Liver (tissue), 7 donors: ENCODE measurements at regions not wholly inside any gene's neighbourhood (a gene's known extent, or its start where the extent isn't known, plus 50 kb on each side); places are given as distances from the start of the nearest gene placed in this dataset.

Experiments used
- DNase-seq: peaks from one replicate; pipeline ENCODE4 v3.0.0-alpha.2; 2017; ENCODE audit warnings: low spot score
- H3K27ac ChIP-seq, 2 donors: one replicate each; pipeline ENCODE4 v1.7.0; 2013; ENCODE audit warnings: inconsistent platforms in 2 of 2, low read length in 2 of 2, control low read depth in 1 of 2, low read depth in 1 of 2, mild to moderate bottlenecking in 1 of 2
- H3K27me3 ChIP-seq, 4 donors: one replicate each; pipeline versions ENCODE4 v1.6.1 to v1.7.0; 2013; ENCODE audit warnings: low read length in 3 of 4, inconsistent platforms in 1 of 4, mild to moderate bottlenecking in 1 of 4, moderate library complexity in 1 of 4; ENCODE audit not compliant: control insufficient read depth in 4 of 4, insufficient read depth in 4 of 4
- H3K36me3 ChIP-seq, 4 donors: one replicate each; pipeline versions ENCODE4 v1.6.1 to v1.7.0; 2013; ENCODE audit warnings: low read length in 3 of 4, mild to moderate bottlenecking in 3 of 4, low read depth in 1 of 4, moderate library complexity in 1 of 4; ENCODE audit not compliant: control insufficient read depth in 4 of 4, insufficient read depth in 3 of 4
- H3K4me1 ChIP-seq, 4 donors: one replicate each; pipeline versions ENCODE4 v1.6.1 to v1.7.0; 2013; ENCODE audit warnings: low read length in 3 of 4, mild to moderate bottlenecking in 3 of 4, moderate library complexity in 1 of 4; ENCODE audit not compliant: control insufficient read depth in 4 of 4, insufficient read depth in 4 of 4
- H3K4me3 ChIP-seq, 3 donors: one replicate each; pipeline versions ENCODE4 v1.6.1 to v1.7.0; 2013; ENCODE audit warnings: low read length in 3 of 3, control low read depth in 1 of 3, low read depth in 1 of 3, mild to moderate bottlenecking in 1 of 3
- H3K9ac ChIP-seq, 2 donors: one replicate each; pipeline ENCODE4 v1.7.0; 2013; ENCODE audit warnings: low read length in 2 of 2, mild to moderate bottlenecking in 2 of 2, moderate library complexity in 2 of 2, control low read depth in 1 of 2, low read depth in 1 of 2
- H3K9me3 ChIP-seq, 4 donors: one replicate each; pipeline versions ENCODE4 v1.6.1 to v1.7.0; 2013; ENCODE audit warnings: low read length in 3 of 4; ENCODE audit not compliant: control insufficient read depth in 4 of 4
- FOXA2 ChIP-seq: IDR thresholded peaks from 2 replicates; pipeline ENCODE4 v1.6.1; 2016; ENCODE audit warnings: antibody characterized with exemption
- HNF4A ChIP-seq, 2 donors: conservative IDR thresholded peaks; 2 replicates each; pipeline ENCODE4 v1.6.1; 2016; ENCODE audit warnings: antibody characterized with exemption in 2 of 2, mild to moderate bottlenecking in 2 of 2
- HNF4G ChIP-seq: IDR thresholded peaks from 2 replicates; pipeline ENCODE4 v1.6.1; 2016; ENCODE audit warnings: antibody characterized with exemption
- RXRA ChIP-seq, 2 donors: IDR thresholded peaks; 2 replicates each; pipeline ENCODE4 v1.6.1; 2017 to 2018; ENCODE audit warnings: antibody characterized with exemption in 2 of 2, mild to moderate bottlenecking in 1 of 2
- SP1 ChIP-seq: IDR thresholded peaks from 2 replicates; pipeline ENCODE4 v1.6.1; 2018; ENCODE audit warnings: antibody characterized with exemption, mild to moderate bottlenecking
- TF ChIP-seq, protein P1 (sequence below): IDR thresholded peaks from 2 replicates; pipeline ENCODE4 v1.6.1; 2016; ENCODE audit warnings: antibody characterized with exemption, mild to moderate bottlenecking
- TF ChIP-seq, protein P2 (sequence below): IDR thresholded peaks from 2 replicates; pipeline ENCODE4 v1.6.1; 2016; ENCODE audit warnings: antibody characterized with exemption
- TF ChIP-seq, protein P3 (sequence below): IDR thresholded peaks from 2 replicates; pipeline ENCODE4 v1.6.1; 2016; ENCODE audit warnings: antibody characterized with exemption
- TF ChIP-seq, protein P4 (sequence below): fragments of 150-350 bp; IDR thresholded peaks from 2 replicates; pipeline ENCODE4 v1.5.1; 2017; ENCODE audit warnings: improper control_type of control experiment, low read depth, low read length; ENCODE audit not compliant: missing input control
- donor health status: healthy.
- donor health status: healthy.
- donor health status: healthy.
- donor health status: healthy.

DNA sequence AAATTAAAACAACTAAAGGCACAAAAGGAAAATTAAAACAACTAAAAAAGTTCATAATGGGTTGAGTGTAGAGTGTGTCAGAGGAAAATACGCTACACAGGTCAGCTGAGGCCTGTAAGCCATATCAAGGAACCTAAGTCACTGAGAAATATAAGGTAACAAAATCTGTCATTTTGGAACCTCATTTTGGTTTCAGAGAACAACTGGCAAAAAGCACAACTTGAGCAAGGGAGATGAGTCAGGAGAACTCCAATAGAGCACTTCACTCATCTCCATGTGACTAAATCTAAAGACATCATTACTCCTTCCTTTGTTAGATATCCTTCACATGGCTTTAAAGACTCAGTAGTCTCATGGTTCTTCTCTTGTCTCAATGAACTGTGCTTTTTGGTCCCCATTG, 269.4 kb upstream of the POU5F2 start (continued):
- TF ChIP-seq, protein P1, sequence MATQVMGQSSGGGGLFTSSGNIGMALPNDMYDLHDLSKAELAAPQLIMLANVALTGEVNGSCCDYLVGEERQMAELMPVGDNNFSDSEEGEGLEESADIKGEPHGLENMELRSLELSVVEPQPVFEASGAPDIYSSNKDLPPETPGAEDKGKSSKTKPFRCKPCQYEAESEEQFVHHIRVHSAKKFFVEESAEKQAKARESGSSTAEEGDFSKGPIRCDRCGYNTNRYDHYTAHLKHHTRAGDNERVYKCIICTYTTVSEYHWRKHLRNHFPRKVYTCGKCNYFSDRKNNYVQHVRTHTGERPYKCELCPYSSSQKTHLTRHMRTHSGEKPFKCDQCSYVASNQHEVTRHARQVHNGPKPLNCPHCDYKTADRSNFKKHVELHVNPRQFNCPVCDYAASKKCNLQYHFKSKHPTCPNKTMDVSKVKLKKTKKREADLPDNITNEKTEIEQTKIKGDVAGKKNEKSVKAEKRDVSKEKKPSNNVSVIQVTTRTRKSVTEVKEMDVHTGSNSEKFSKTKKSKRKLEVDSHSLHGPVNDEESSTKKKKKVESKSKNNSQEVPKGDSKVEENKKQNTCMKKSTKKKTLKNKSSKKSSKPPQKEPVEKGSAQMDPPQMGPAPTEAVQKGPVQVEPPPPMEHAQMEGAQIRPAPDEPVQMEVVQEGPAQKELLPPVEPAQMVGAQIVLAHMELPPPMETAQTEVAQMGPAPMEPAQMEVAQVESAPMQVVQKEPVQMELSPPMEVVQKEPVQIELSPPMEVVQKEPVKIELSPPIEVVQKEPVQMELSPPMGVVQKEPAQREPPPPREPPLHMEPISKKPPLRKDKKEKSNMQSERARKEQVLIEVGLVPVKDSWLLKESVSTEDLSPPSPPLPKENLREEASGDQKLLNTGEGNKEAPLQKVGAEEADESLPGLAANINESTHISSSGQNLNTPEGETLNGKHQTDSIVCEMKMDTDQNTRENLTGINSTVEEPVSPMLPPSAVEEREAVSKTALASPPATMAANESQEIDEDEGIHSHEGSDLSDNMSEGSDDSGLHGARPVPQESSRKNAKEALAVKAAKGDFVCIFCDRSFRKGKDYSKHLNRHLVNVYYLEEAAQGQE = no peak
- TF ChIP-seq SP1 (no peak), HNF4A (conservative IDR thresholded peaks at IDR 0.05) (no peak)

DNA sequence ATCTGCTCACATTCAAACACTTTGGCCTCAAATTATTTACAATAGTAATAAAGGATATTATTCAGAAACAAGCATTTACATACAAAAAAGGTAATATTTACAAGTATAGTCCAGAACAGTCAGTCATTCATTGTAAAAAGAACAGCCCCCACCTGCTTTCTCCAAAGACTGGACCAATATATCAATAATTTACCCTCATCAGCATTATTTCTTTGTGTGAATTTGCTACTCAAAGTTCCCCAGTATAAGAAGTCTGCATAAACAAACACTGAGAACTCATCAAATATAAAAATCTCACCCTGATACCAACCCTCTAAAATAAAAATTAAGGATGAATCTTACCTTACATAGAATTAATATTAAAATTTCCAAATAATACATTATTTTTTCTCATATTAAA, 267.8 kb upstream of the POU5F2 start:
- H3K4me1 ChIP-seq = no peaks in the 10 kb centered on the region
- peaks cover 0 to 2% (median 0%) of the 10 kb centered on the region in 4 donors for H3K36me3 ChIP-seq
- H3K27me3 ChIP-seq = no peaks in the 10 kb centered on the region
- H3K4me3 ChIP-seq = no peak overlapping the region
- no peak for DNase-seq
- H3K9me3 ChIP-seq = no peaks in the 10 kb centered on the region
- H3K9ac ChIP-seq = no peak overlapping the region
- H3K27ac ChIP-seq = no peak overlapping the region
- TF ChIP-seq FOXA2 (no peak), HNF4G (no peak), RXRA (IDR thresholded peaks at IDR 0.05) (no peak), SP1 (no peak)
- TF ChIP-seq, protein P2, sequence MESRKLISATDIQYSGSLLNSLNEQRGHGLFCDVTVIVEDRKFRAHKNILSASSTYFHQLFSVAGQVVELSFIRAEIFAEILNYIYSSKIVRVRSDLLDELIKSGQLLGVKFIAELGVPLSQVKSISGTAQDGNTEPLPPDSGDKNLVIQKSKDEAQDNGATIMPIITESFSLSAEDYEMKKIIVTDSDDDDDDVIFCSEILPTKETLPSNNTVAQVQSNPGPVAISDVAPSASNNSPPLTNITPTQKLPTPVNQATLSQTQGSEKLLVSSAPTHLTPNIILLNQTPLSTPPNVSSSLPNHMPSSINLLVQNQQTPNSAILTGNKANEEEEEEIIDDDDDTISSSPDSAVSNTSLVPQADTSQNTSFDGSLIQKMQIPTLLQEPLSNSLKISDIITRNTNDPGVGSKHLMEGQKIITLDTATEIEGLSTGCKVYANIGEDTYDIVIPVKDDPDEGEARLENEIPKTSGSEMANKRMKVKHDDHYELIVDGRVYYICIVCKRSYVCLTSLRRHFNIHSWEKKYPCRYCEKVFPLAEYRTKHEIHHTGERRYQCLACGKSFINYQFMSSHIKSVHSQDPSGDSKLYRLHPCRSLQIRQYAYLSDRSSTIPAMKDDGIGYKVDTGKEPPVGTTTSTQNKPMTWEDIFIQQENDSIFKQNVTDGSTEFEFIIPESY = no peak
- TF ChIP-seq, protein P3, sequence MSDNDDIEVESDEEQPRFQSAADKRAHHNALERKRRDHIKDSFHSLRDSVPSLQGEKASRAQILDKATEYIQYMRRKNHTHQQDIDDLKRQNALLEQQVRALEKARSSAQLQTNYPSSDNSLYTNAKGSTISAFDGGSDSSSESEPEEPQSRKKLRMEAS = no peak
- TF ChIP-seq, protein P4, sequence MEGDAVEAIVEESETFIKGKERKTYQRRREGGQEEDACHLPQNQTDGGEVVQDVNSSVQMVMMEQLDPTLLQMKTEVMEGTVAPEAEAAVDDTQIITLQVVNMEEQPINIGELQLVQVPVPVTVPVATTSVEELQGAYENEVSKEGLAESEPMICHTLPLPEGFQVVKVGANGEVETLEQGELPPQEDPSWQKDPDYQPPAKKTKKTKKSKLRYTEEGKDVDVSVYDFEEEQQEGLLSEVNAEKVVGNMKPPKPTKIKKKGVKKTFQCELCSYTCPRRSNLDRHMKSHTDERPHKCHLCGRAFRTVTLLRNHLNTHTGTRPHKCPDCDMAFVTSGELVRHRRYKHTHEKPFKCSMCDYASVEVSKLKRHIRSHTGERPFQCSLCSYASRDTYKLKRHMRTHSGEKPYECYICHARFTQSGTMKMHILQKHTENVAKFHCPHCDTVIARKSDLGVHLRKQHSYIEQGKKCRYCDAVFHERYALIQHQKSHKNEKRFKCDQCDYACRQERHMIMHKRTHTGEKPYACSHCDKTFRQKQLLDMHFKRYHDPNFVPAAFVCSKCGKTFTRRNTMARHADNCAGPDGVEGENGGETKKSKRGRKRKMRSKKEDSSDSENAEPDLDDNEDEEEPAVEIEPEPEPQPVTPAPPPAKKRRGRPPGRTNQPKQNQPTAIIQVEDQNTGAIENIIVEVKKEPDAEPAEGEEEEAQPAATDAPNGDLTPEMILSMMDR = no peak
- TF ChIP-seq, protein P1 = no peak
